Pons (tissue), 1 donor: ENCODE measurements at regions not wholly inside any gene's neighbourhood (a gene's known extent, or its start where the extent isn't known, plus 50 kb on each side); places are given as distances from the start of the nearest gene placed in this dataset.

Experiments
- DNase-seq: peaks from one replicate; pipeline ENCODE4 v3.0.0-alpha.2; 2016; ENCODE audit warnings: low spot score

- no peak for DNase-seq
Observed at GRCh38 chr10:60664859-60665258, 113.4 kb upstream of the CDK1 start.

GRCh38 chr10:60663850-60664249 lies 114.4 kb upstream of the CDK1 start:
- DNase-seq = no peak

- DNase-seq = no peak
Observed at GRCh38 chr10:60662917-60663614, 115.2 kb upstream of the CDK1 start.

GRCh38 chr10:60661637-60662036 lies 116.6 kb upstream of the CDK1 start:
- DNase-seq = no peak

- no peak for DNase-seq
Observed at GRCh38 chr10:60660625-60661024, 117.7 kb upstream of the CDK1 start.

- no peak for DNase-seq
Observed at GRCh38 chr10:60654813-60655464, 123.3 kb upstream of the CDK1 start.

- DNase-seq = no peak
Observed at GRCh38 chr10:60652628-60653027, 125.7 kb upstream of the CDK1 start.

GRCh38 chr10:60650378-60650800 lies 127.9 kb upstream of the CDK1 start:
- DNase-seq = no peak

- DNase-seq = no peak
Observed at GRCh38 chr10:60649485-60650377, 128.5 kb upstream of the CDK1 start.

GRCh38 chr10:60648761-60649160 lies 129.5 kb upstream of the CDK1 start:
- DNase-seq = no peak

- peak; percentile 83 for DNase-seq
Observed at GRCh38 chr10:60646966-60647796, 131.1 kb upstream of the CDK1 start.

- DNase-seq = no peak
Observed at GRCh38 chr10:60645980-60646379, 132.3 kb upstream of the CDK1 start.

GRCh38 chr10:60644436-60645130 lies 133.7 kb upstream of the CDK1 start:
- no peak for DNase-seq

- no peak for DNase-seq
Observed at GRCh38 chr10:60643874-60644273, 134.4 kb upstream of the CDK1 start.

- DNase-seq = no peak
Observed at GRCh38 chr10:60629332-60629731, 148.9 kb upstream of the CDK1 start.

- no peak for DNase-seq
Observed at GRCh38 chr10:60627778-60628748, 150.2 kb upstream of the CDK1 start.

GRCh38 chr10:60626037-60626436 lies 152.2 kb upstream of the CDK1 start:
- DNase-seq = no peak

GRCh38 chr10:60623627-60624026 lies 154.7 kb upstream of the CDK1 start:
- DNase-seq = no peak

GRCh38 chr10:60621018-60621417 lies 157.3 kb upstream of the CDK1 start:
- DNase-seq = no peak

- no peak for DNase-seq
Observed at GRCh38 chr10:60618861-60619260, 159.4 kb upstream of the CDK1 start.
